Astrocyte of the spinal cord (primary cell): ENCODE measurements at regions not wholly inside any gene's neighbourhood (a gene's known extent, or its start where the extent isn't known, plus 50 kb on each side); places are given as distances from the start of the nearest gene placed in this dataset.

ENCODE experiments used
- DNase-seq: peaks from one replicate; pipeline ENCODE4 v3.0.0; 2011; ENCODE audit warnings: low read depth, low spot score
- H3K4me3 ChIP-seq: 2 replicates; pipeline ENCODE4 v1.5.1; 2011; ENCODE audit warnings: low read depth, mild to moderate bottlenecking, low read length, moderate library complexity
- CTCF ChIP-seq: IDR thresholded peaks from 2 replicates; pipeline ENCODE4 v1.5.1; 2012; ENCODE audit warnings: low read depth, mild to moderate bottlenecking, low read length, inconsistent platforms
- in situ Hi-C: cut with HindIII; loops from 2 replicates; pipeline ENCODE4 v1.10.0; 2017; ENCODE audit warnings: low sequenced_read_pairs

GRCh38 chr10:59109826-59110225 lies 66.6 kb upstream of the PHYHIPL start:
- no peak for DNase-seq
- in situ Hi-C loops = no loop called here
- TF ChIP-seq CTCF = no peak
- H3K4me3 ChIP-seq = no peak overlapping the region

- H3K4me3 ChIP-seq = no peak overlapping the region
- no peak for DNase-seq
- in situ Hi-C loops = no loop called here
- no peak for TF ChIP-seq CTCF
These were observed 52.3 kb upstream of the PHYHIPL start for GRCh38 chr10:59124187-59124586.

- in situ Hi-C loops = no loop called here
- no peak for DNase-seq
- no peak for TF ChIP-seq CTCF
- no peak overlapping the region for H3K4me3 ChIP-seq
These were observed 50.8 kb upstream of the PHYHIPL start for GRCh38 chr10:59125666-59126065.

- H3K4me3 ChIP-seq = no peak overlapping the region
- DNase-seq = no peak
- TF ChIP-seq CTCF = no peak
- in situ Hi-C loops = no loop called here
These were observed 50.2 kb upstream of the PHYHIPL start for GRCh38 chr10:59126261-59126660.
